AG04449 (cell line): ENCODE measurements at regions not wholly inside any gene's neighbourhood (a gene's known extent, or its start where the extent isn't known, plus 50 kb on each side); places are given as distances from the start of the nearest gene placed in this dataset.

Experiments
- CTCF ChIA-PET: fragments of 350-600 bp; formaldehyde crosslinking; extraction: SDS; loops from one replicate; lab custom pipeline; 2021; ENCODE audit warnings: antibody characterized with exemption; lab: Yijun Ruan, JAX
- POLR2A ChIA-PET: fragments of 400-600, 350-600 bp; formaldehyde crosslinking; extraction: SDS; loops from one replicate; lab custom pipeline; 2020; ENCODE audit warnings: antibody characterized with exemption, inconsistent platforms; lab: Yijun Ruan, JAX
- DNase-seq: peaks from one replicate; pipeline ENCODE4 v3.0.0-alpha.2; 2010; ENCODE audit warnings: low read depth, low spot score
- H3K4me3 ChIP-seq: 2 replicates; pipeline ENCODE4 v1.5.1; 2011; ENCODE audit warnings: low read depth, mild to moderate bottlenecking, control low read depth, low read length
- CTCF ChIP-seq: IDR thresholded peaks from one replicate; pipeline ENCODE4 v1.5.1; 2011; ENCODE audit warnings: mild to moderate bottlenecking, moderate library complexity, low read length, control low read depth, inconsistent platforms; ENCODE audit not compliant: insufficient read depth; ENCODE audit errors: missing control alignments

- CTCF ChIA-PET, result no interaction called here
Observed at GRCh38 chr4:66501997-66502396, 831.7 kb upstream of the EPHA5 start.

GRCh38 chr4:66490729-66491128, 820.4 kb upstream of the EPHA5 start:
- CTCF ChIA-PET, result no interaction called here
- POLR2A ChIA-PET, result no interaction called here
- H3K4me3 ChIP-seq, result no peak overlapping the region
- TF ChIP-seq CTCF, result no peak
- no peak for DNase-seq

More at GRCh38 chr4:66501997-66502396, 831.7 kb upstream of the EPHA5 start:
- no peak for TF ChIP-seq CTCF
- no peak for DNase-seq
- POLR2A ChIA-PET, result no interaction called here
- H3K4me3 ChIP-seq, result no peak overlapping the region

GRCh38 chr4:66489783-66490452, 819.6 kb upstream of the EPHA5 start:
- POLR2A ChIA-PET, result no interaction called here
- no peak for TF ChIP-seq CTCF
- DNase-seq, result no peak
- no peak overlapping the region for H3K4me3 ChIP-seq
- CTCF ChIA-PET, result no interaction called here

GRCh38 chr4:66489370-66489769, 819.1 kb upstream of the EPHA5 start:
- CTCF ChIA-PET, result no interaction called here
- TF ChIP-seq CTCF, result no peak
- H3K4me3 ChIP-seq, result no peak overlapping the region
- DNase-seq, result no peak
- POLR2A ChIA-PET, result no interaction called here

GRCh38 chr4:66486068-66486467, 815.8 kb upstream of the EPHA5 start:
- DNase-seq, result no peak
- ChIA-PET CTCF (no interaction called here), POLR2A (no interaction called here)
- no peak for TF ChIP-seq CTCF
- no peak overlapping the region for H3K4me3 ChIP-seq

- H3K4me3 ChIP-seq, result no peak overlapping the region
- CTCF ChIA-PET, result no interaction called here
- DNase-seq, result no peak
- TF ChIP-seq CTCF, result no peak
- POLR2A ChIA-PET, result no interaction called here
Observed at GRCh38 chr4:66482186-66482585, 811.9 kb upstream of the EPHA5 start.
